Embryonic facial prominence (tissue), 1 donor: ENCODE measurements at regions not wholly inside any gene's neighbourhood (a gene's known extent, or its start where the extent isn't known, plus 50 kb on each side); places are given as distances from the start of the nearest gene placed in this dataset.

Source experiments
- DNase-seq: peaks from one replicate; pipeline ENCODE4 v3.0.0-alpha.2; 2016; ENCODE audit errors: extremely low spot score

GRCh38 chr1:30271401-30272276 lies 451.7 kb downstream of the MATN1 start:
- no peak for DNase-seq

- DNase-seq: no peak
Measured at GRCh38 chr1:30270461-30270860, 452.9 kb downstream of the MATN1 start.

GRCh38 chr1:30268923-30269666 lies 454.3 kb downstream of the MATN1 start:
- no peak for DNase-seq

GRCh38 chr1:30267856-30268255 lies 455.5 kb downstream of the MATN1 start:
- DNase-seq: no peak

- no peak for DNase-seq
Measured at GRCh38 chr1:30267046-30267445, 456.3 kb downstream of the MATN1 start.

GRCh38 chr1:30265127-30266070 lies 458.0 kb downstream of the MATN1 start:
- no peak for DNase-seq

GRCh38 chr1:30264672-30265025 lies 458.7 kb downstream of the MATN1 start:
- no peak for DNase-seq

GRCh38 chr1:30263888-30264671 lies 459.3 kb downstream of the MATN1 start:
- DNase-seq: no peak

GRCh38 chr1:30263405-30263804 lies 460.0 kb downstream of the MATN1 start:
- DNase-seq: no peak

GRCh38 chr1:30262158-30262557 lies 461.2 kb downstream of the MATN1 start:
- DNase-seq: no peak

- no peak for DNase-seq
Measured at GRCh38 chr1:30260318-30260717, 463.1 kb downstream of the MATN1 start.

GRCh38 chr1:30259631-30260030 lies 463.8 kb downstream of the MATN1 start:
- DNase-seq: no peak

- DNase-seq: no peak
Measured at GRCh38 chr1:30258876-30259275, 464.5 kb downstream of the MATN1 start.

GRCh38 chr1:30258471-30258870 lies 464.9 kb downstream of the MATN1 start:
- DNase-seq: no peak

- no peak for DNase-seq
Measured at GRCh38 chr1:30257742-30258380, 465.5 kb downstream of the MATN1 start.

GRCh38 chr1:30257322-30257721 lies 466.1 kb downstream of the MATN1 start:
- no peak for DNase-seq

- DNase-seq: no peak
Measured at GRCh38 chr1:30256911-30257310, 466.5 kb downstream of the MATN1 start.

GRCh38 chr1:30255111-30255724 lies 468.2 kb downstream of the MATN1 start:
- no peak for DNase-seq

- no peak for DNase-seq
Measured at GRCh38 chr1:30253807-30254440, 469.5 kb downstream of the MATN1 start.

GRCh38 chr1:30253361-30253760 lies 470.0 kb downstream of the MATN1 start:
- DNase-seq: no peak
